ENCODE measurements at regions not wholly inside any gene's neighbourhood (a gene's known extent, or its start where the extent isn't known, plus 50 kb on each side); places are given as distances from the start of the nearest gene placed in this dataset.
A peak's percentile ranks its signal among the peaks of the same experiment; 100 is the strongest.
"Not testable (repeated sequence)": the region's sequence is repeated elsewhere in the genome, so short reads cannot be mapped to it uniquely, and the experiment has no call there.

GRCh38 chr2:173571887-173572680 is 217.4 kb downstream of the CDCA7 start:
- intact Hi-C loops (cut with DNase I): loop anchor here (10.0 kb wide), 1 partner anchor 463 kb away; no protein-coding TSS in a partner anchor
- Histone ChIP-seq H3K4me3 (peak overlapping the region in 1 of 2 donors; percentile 10), H3K27ac (peak overlapping the region; percentile 64 to 68), H3K36me3 (no peaks in the 10 kb centered on the region), H3K9me3 (no peaks in the 10 kb centered on the region), H3K4me1 (replicated peaks) (no peaks in the 10 kb centered on the region), H3K27me3 (replicated peaks; ENCODE audit: insufficient read depth) (no peaks in the 10 kb centered on the region)
- 26% methylated on average over 5 of the region's 5 CpGs for WGBS
- no peak for DNase-seq (ENCODE audit: low spot score)
- TF ChIP-seq CTCF (IDR thresholded peaks at IDR 0.05): no peak

GRCh38 chr2:173572848-173573247 is 218.2 kb downstream of the CDCA7 start:
- DNase-seq (ENCODE audit: low spot score): no peak

GRCh38 chr2:173573782-173574181 is 219.1 kb downstream of the CDCA7 start:
- H3K4me3 ChIP-seq; H3K4me1 ChIP-seq (replicated peaks); H3K9me3 ChIP-seq; DNase-seq (ENCODE audit: low spot score); H3K27me3 ChIP-seq (replicated peaks; ENCODE audit: insufficient read depth); H3K27ac ChIP-seq; H3K36me3 ChIP-seq: not testable (repeated sequence)
- intact Hi-C loops (cut with DNase I): loop anchor here (10.0 kb wide), 1 partner anchor 461 kb away; no protein-coding TSS in a partner anchor
- WGBS: 86% methylated on average over 3 of the region's 3 CpGs

More at GRCh38 chr2:173572848-173573247, 218.2 kb downstream of the CDCA7 start:
- WGBS: 84% methylated on average over 1 of the region's 1 CpG
- no peak overlapping the region for H3K4me3 ChIP-seq
- intact Hi-C loops (cut with DNase I): loop anchor here (10.0 kb wide), 1 partner anchor 462 kb away; no protein-coding TSS in a partner anchor
- no peaks in the 10 kb centered on the region for H3K36me3 ChIP-seq
- no peaks in the 10 kb centered on the region for H3K9me3 ChIP-seq
- H3K27ac ChIP-seq: no peak overlapping the region
- no peaks in the 10 kb centered on the region for H3K4me1 ChIP-seq (replicated peaks)
- no peaks in the 10 kb centered on the region for H3K27me3 ChIP-seq (replicated peaks; ENCODE audit: insufficient read depth)
- TF ChIP-seq POLR2AphosphoS5 (IDR thresholded peaks at IDR 0.05) (no peak), CTCF (IDR thresholded peaks at IDR 0.05) (no peak), POLR2A (IDR thresholded peaks at IDR 0.05) (no peak)

GRCh38 chr2:173574324-173575112 is 219.8 kb downstream of the CDCA7 start:
- no peak for DNase-seq (ENCODE audit: low spot score)
- Histone ChIP-seq H3K36me3 (no peaks in the 10 kb centered on the region), H3K4me1 (replicated peaks) (no peaks in the 10 kb centered on the region), H3K27ac (no peak overlapping the region), H3K4me3 (no peak overlapping the region), H3K27me3 (replicated peaks; ENCODE audit: insufficient read depth) (no peaks in the 10 kb centered on the region), H3K9me3 (no peaks in the 10 kb centered on the region)
- no peak for TF ChIP-seq POLR2AphosphoS5 (IDR thresholded peaks at IDR 0.05)
- no peak for TF ChIP-seq CTCF (IDR thresholded peaks at IDR 0.05)
- TF ChIP-seq POLR2A (IDR thresholded peaks at IDR 0.05): no peak
- WGBS: 47% methylated on average over 4 of the region's 4 CpGs
- intact Hi-C loops (cut with DNase I): loop anchor here (10.0 kb wide), 1 partner anchor 460 kb away; no protein-coding TSS in a partner anchor

GRCh38 chr2:173578404-173579107 is 223.9 kb downstream of the CDCA7 start:
- Histone ChIP-seq H3K27ac (no peak overlapping the region), H3K9me3 (no peaks in the 10 kb centered on the region), H3K4me1 (replicated peaks) (no peaks in the 10 kb centered on the region), H3K27me3 (replicated peaks; ENCODE audit: insufficient read depth) (no peaks in the 10 kb centered on the region), H3K4me3 (no peak overlapping the region), H3K36me3 (no peaks in the 10 kb centered on the region)
- intact Hi-C loops (cut with DNase I): loop anchor here (10.0 kb wide), 1 partner anchor 456 kb away; no protein-coding TSS in a partner anchor
- DNase-seq (ENCODE audit: low spot score): no peak
- TF ChIP-seq POLR2A (IDR thresholded peaks at IDR 0.05) (no peak), CTCF (IDR thresholded peaks at IDR 0.05) (no peak), POLR2AphosphoS5 (IDR thresholded peaks at IDR 0.05) (no peak)
- 97% methylated on average over 8 of the region's 8 CpGs for WGBS

All from prostate gland (tissue), 2 donors.